Muscle of leg (tissue), 3 donors: ENCODE measurements at regions not wholly inside any gene's neighbourhood (a gene's known extent, or its start where the extent isn't known, plus 50 kb on each side); places are given as distances from the start of the nearest gene placed in this dataset.
"Not testable (repeated sequence)": the region's sequence is repeated elsewhere in the genome, so short reads cannot be mapped to it uniquely, and the experiment has no call there.

Experiments used
- DNase-seq: peaks from one replicate; pipeline ENCODE4 v3.0.0; 2013
- H3K27ac ChIP-seq: one replicate; pipeline ENCODE4 v1.5.1; 2013; ENCODE audit warnings: mild to moderate bottlenecking, low read length, control low read depth
- H3K27me3 ChIP-seq: one replicate; pipeline ENCODE4 v1.6.1; 2013; ENCODE audit warnings: low read length; ENCODE audit not compliant: control insufficient read depth, insufficient read depth
- H3K36me3 ChIP-seq: one replicate; pipeline ENCODE4 v1.6.1; 2013; ENCODE audit warnings: low read length; ENCODE audit not compliant: control insufficient read depth, insufficient read depth
- H3K4me1 ChIP-seq: one replicate; pipeline ENCODE4 v1.6.1; 2013; ENCODE audit warnings: low read length; ENCODE audit not compliant: control insufficient read depth, insufficient read depth
- H3K4me3 ChIP-seq: one replicate; pipeline ENCODE4 v1.5.1; 2013; ENCODE audit warnings: low read length, control low read depth
- H3K9me3 ChIP-seq: replicated peaks from 2 replicates; pipeline ENCODE4 v1.6.1; 2013; ENCODE audit warnings: low read depth, low read length; ENCODE audit not compliant: control insufficient read depth
- WGBS: methylation state at CpG from one replicate; pipeline ENCODE4 v1.1.5; 2013; ENCODE audit warnings: missing lambda C conversion rate; ENCODE audit not compliant: insufficient coverage; 5-methylcytosine and 5-hydroxymethylcytosine counted together

DNA sequence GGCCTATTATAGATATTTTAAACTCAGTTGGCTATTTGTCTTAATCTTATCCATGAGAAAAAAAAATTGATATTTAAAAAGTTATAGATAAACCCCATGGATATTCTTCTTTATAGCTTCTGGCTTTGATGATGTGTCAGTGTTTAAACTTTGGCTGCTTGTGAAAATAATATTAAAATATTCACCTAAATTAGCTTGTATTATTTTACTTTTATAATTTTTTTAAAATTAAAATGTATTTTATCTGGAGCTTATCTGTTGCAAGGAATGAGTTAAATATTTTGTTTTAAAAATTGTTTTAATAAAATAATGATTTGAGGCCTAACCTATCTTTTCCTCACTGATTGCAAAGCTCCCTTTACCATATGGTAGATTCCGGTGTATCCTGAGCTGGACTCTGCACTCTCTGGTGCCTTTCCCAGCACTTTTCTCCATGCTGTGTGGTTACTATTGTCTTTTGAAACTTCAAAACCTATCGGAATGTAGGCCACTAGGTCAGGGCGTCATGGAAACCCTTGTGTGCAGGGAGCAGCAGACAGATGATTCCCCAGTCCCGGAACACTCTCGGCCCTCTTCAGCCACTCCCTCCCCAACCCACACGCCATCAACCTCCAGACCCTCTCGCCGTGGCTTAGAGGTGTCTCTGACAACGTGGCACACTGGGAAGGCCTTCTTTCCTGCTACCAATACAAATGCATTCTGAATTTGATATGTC lies 252.3 kb upstream of the ATP10A start:
- H3K27ac ChIP-seq = no peak overlapping the region
- H3K4me1 ChIP-seq = peaks cover 4% of the 10 kb centered on the region
- H3K27me3 ChIP-seq = no peaks in the 10 kb centered on the region
- no peak overlapping the region for H3K4me3 ChIP-seq
- no peaks in the 10 kb centered on the region for H3K36me3 ChIP-seq
- WGBS = 27% methylated on average over 4 of the region's 9 CpGs
- H3K9me3 ChIP-seq = no peaks in the 10 kb centered on the region
- peak; percentile 27 for DNase-seq

GRCh38 chr15:26114128-26114527 lies 251.0 kb upstream of the ATP10A start:
- DNase-seq, H3K36me3 ChIP-seq, H3K4me1 ChIP-seq, H3K27ac ChIP-seq, H3K27me3 ChIP-seq, H3K4me3 ChIP-seq, H3K9me3 ChIP-seq: not testable (repeated sequence)
- 70% methylated on average over 6 of the region's 8 CpGs for WGBS

- DNase-seq = no peak
- Histone ChIP-seq H3K36me3 (no peaks in the 10 kb centered on the region), H3K27ac (no peak overlapping the region), H3K9me3 (no peaks in the 10 kb centered on the region), H3K4me3 (no peak overlapping the region), H3K4me1 (peaks cover 4% of the 10 kb centered on the region), H3K27me3 (no peaks in the 10 kb centered on the region)
- 84% methylated on average over 8 of the region's 10 CpGs for WGBS
Observed at GRCh38 chr15:26113296-26113695, 250.2 kb upstream of the ATP10A start.

- H3K36me3 ChIP-seq = no peaks in the 10 kb centered on the region
- H3K4me3 ChIP-seq = no peak overlapping the region
- H3K27me3 ChIP-seq = no peaks in the 10 kb centered on the region
- no peak for DNase-seq
- H3K9me3 ChIP-seq = peaks cover 5% of the 10 kb centered on the region
- WGBS = 53% methylated on average over 4 of the region's 4 CpGs
- no peaks in the 10 kb centered on the region for H3K4me1 ChIP-seq
- H3K27ac ChIP-seq = no peak overlapping the region
Observed at GRCh38 chr15:26109203-26109602, 246.1 kb upstream of the ATP10A start.

DNA sequence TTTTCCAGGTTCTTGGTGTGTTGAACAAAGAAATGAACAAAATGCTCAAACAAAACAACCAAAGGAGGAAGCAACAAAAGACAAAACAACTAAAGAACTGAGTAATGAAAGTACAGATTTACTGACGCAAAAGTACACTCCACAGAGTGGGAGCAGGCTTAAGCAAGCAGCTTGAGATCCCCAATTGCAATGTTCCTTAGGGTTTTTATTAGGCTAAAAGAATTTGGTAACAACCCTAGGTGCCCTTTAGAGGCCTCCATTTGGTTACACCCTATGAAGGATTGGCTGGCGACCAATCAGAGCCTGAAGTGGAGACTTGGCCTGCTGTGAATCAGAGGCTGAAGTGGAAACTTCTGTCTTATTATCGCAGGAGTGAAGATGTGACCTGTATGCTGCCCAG lies 243.4 kb upstream of the ATP10A start:
- peaks cover 2% of the 10 kb centered on the region for H3K4me1 ChIP-seq
- 89% methylated on average over 1 of the region's 3 CpGs for WGBS
- H3K9me3 ChIP-seq = peaks cover 5% of the 10 kb centered on the region
- H3K27me3 ChIP-seq = no peaks in the 10 kb centered on the region
- no peak overlapping the region for H3K27ac ChIP-seq
- DNase-seq = no peak
- H3K4me3 ChIP-seq = no peak overlapping the region
- H3K36me3 ChIP-seq = no peaks in the 10 kb centered on the region

GRCh38 chr15:26103002-26103404 lies 239.9 kb upstream of the ATP10A start:
- no peak for DNase-seq
- no peaks in the 10 kb centered on the region for H3K36me3 ChIP-seq

DNA sequence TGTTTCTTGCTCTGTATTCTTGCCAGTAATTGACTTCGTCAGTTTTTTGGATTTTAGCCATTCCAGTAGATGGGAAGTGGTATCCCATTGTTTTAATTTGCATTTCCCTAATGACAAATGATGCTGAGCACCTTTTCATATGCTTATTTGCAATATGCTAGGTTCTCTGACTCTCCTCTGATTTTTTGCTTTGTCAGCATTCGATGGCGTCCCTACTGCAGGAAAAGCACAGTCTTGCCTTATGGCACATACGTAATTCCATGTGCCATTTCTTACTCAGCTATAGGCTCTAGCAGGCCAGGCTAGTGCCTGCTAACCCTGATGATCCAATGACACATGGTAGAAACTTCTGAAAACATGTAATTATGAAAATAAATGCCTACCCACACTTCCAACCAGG lies 239.2 kb upstream of the ATP10A start:
- Histone ChIP-seq H3K36me3 (no peaks in the 10 kb centered on the region), H3K4me1 (peaks cover 2% of the 10 kb centered on the region), H3K27me3 (no peaks in the 10 kb centered on the region), H3K4me3 (no peak overlapping the region), H3K9me3 (peaks cover 5% of the 10 kb centered on the region), H3K27ac (no peak overlapping the region)
- WGBS = 92% methylated on average over 2 of the region's 4 CpGs
- no peak for DNase-seq

More at GRCh38 chr15:26103002-26103404, 239.9 kb upstream of the ATP10A start:
- H3K4me1 ChIP-seq = peaks cover 2% of the 10 kb centered on the region
- no peak overlapping the region for H3K27ac ChIP-seq
- WGBS = 76% methylated on average over 3 of the region's 7 CpGs
- no peak overlapping the region for H3K4me3 ChIP-seq
- no peaks in the 10 kb centered on the region for H3K27me3 ChIP-seq
- peaks cover 5% of the 10 kb centered on the region for H3K9me3 ChIP-seq

GRCh38 chr15:26101443-26101842 lies 238.3 kb upstream of the ATP10A start:
- Histone ChIP-seq H3K27me3 (no peaks in the 10 kb centered on the region), H3K9me3 (peaks cover 1% of the 10 kb centered on the region), H3K4me1 (peaks cover 2% of the 10 kb centered on the region), H3K27ac (no peak overlapping the region), H3K36me3 (no peaks in the 10 kb centered on the region), H3K4me3 (no peak overlapping the region)
- 57% methylated on average over 1 of the region's 3 CpGs for WGBS
- no peak for DNase-seq

DNA sequence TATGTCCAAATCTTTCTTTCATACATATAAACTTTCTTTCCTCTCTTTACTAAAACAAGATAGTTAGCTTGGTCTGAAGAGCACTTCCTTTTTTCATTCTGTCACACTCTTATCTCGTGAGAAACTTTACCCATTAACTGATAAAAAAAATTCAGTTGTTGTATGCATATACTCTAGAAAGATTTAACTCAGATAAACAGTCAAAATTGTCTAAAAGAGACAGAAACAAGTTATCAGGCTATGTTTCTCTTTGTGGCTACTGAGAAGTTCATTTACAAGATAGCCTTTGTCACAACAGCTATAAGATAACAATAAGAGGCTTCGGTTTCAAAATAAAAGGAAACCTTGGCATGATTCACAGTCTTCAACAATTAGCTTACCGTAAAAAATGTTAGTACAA lies 235.7 kb upstream of the ATP10A start:
- no peak overlapping the region for H3K4me3 ChIP-seq
- H3K27me3 ChIP-seq = no peaks in the 10 kb centered on the region
- H3K4me1 ChIP-seq = peaks cover 2% of the 10 kb centered on the region
- WGBS = no CpG with 5 or more reads among the region's 3 CpGs
- no peaks in the 10 kb centered on the region for H3K9me3 ChIP-seq
- H3K36me3 ChIP-seq = no peaks in the 10 kb centered on the region
- DNase-seq = no peak
- H3K27ac ChIP-seq = no peak overlapping the region

DNA sequence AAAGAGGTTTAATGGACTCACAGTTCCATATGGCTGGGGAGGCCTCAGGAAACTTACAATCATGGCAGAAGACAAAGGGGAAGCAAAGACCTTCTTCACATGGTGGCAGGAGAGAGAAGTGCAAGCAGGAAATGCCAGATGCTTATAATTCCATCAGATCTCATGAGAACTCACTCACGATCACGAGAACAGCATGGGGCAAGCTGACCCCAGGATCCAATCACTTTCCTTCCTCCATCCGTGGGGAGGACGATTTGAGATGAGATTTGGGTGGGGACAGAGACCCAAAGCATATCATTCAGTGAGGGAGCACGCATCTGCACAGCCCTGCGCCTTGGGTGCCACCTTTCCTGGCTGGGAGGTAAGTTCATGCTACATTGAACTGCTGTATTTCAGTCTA lies 234.1 kb upstream of the ATP10A start:
- no peaks in the 10 kb centered on the region for H3K36me3 ChIP-seq
- WGBS = no CpG with 5 or more reads among the region's 6 CpGs
- H3K4me1 ChIP-seq = no peaks in the 10 kb centered on the region
- no peak overlapping the region for H3K27ac ChIP-seq
- H3K27me3 ChIP-seq = no peaks in the 10 kb centered on the region
- no peak for DNase-seq
- no peaks in the 10 kb centered on the region for H3K9me3 ChIP-seq
- H3K4me3 ChIP-seq = no peak overlapping the region

DNA sequence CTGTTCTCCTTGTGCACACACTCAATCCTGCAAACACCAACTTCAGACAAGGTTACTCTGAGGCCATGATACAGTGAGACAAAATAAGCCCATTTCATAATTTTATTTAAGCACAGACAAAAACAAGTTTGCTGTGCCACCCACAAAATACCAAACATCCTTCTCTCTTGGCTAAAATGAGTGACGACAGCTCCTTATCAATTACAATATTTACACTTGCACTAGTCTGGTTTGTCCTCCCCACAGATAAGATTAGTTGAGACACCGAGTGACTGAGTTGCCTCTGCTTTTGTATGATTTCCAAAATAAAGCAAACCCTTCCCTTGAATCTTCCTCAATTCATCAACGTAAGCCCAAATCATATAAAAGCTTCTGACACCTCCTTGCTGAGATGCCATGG lies 233.5 kb upstream of the ATP10A start:
- 80% methylated on average over 1 of the region's 3 CpGs for WGBS
- DNase-seq = no peak

More for the DNA sequence above, 233.5 kb upstream of the ATP10A start:
- H3K4me3 ChIP-seq = no peak overlapping the region
- H3K4me1 ChIP-seq = no peaks in the 10 kb centered on the region
- H3K9me3 ChIP-seq = no peaks in the 10 kb centered on the region
- no peak overlapping the region for H3K27ac ChIP-seq
- no peaks in the 10 kb centered on the region for H3K36me3 ChIP-seq
- H3K27me3 ChIP-seq = no peaks in the 10 kb centered on the region
